ENCODE measurements at regions not wholly inside any gene's neighbourhood (a gene's known extent, or its start where the extent isn't known, plus 50 kb on each side); places are given as distances from the start of the nearest gene placed in this dataset.
"Not testable (repeated sequence)": the region's sequence is repeated elsewhere in the genome, so short reads cannot be mapped to it uniquely, and the experiment has no call there.

- 100% methylated on average over 1 of the region's 1 CpG for WGBS (ENCODE audit: insufficient coverage, insufficient replicate concordance, low lambda C conversion rate, missing lambda C conversion rate)
- intact Hi-C loops (cut with micrococcal nuclease; ENCODE audit: unreplicated experiment); CTCF ChIA-PET; H2AFZ ChIP-seq (ENCODE audit: control insufficient read depth, low read depth, low read length); H3K4me2 ChIP-seq (ENCODE audit: control insufficient read depth, insufficient read depth); ATAC-seq; DNase-seq (ENCODE audit: low read depth, low spot score); H3K4me3 ChIP-seq; H3K27me3 ChIP-seq (replicated peaks in 1 of 2; ENCODE audit: control insufficient read depth in 2 of 2, insufficient read depth in 2 of 2, low read length in 1 of 2); H3K27ac ChIP-seq (ENCODE audit: control insufficient read depth, insufficient read depth); FAIRE-seq; H3K36me3 ChIP-seq (ENCODE audit: control insufficient read depth in 2 of 2, insufficient read depth in 2 of 2, low read length in 1 of 2); H3K9ac ChIP-seq (ENCODE audit: control insufficient read depth, insufficient read depth, low read length); in situ Hi-C loops (cut with MboI); H3K9me3 ChIP-seq (replicated peaks; ENCODE audit: control insufficient read depth, insufficient read depth, low read length); H4K20me1 ChIP-seq (ENCODE audit: control insufficient read depth, insufficient read depth); POLR2A ChIA-PET; H3K79me2 ChIP-seq (ENCODE audit: control insufficient read depth, insufficient read depth, low read length); BruUV-seq (replicated peaks); RAD21 ChIA-PET (ENCODE audit: unreplicated experiment): not testable (repeated sequence)
- peaks cover 11% of the 10 kb centered on the region for H3K4me1 ChIP-seq (ENCODE audit: control insufficient read depth, insufficient read depth, low read length)
- SMC1A ChIA-PET (ENCODE audit: uncharacterized antibody, unreplicated experiment), result interaction anchor here (0.9 to 1.5 kb wide), 2 partner anchors 13 to 982 kb away, joined by 3 read pairs; partner anchors contain the start of gene FAM110A
Measured at GRCh38 chr20:1814861-1815260, 80.3 kb upstream of the SIRPA start.

GRCh38 chr20:1813674-1814635 lies 81.3 kb upstream of the SIRPA start:
- ChIA-PET CTCF (interaction anchor here (4.3 kb wide), 1 partner anchor 12 kb away, joined by 25 read pairs; no protein-coding TSS in a partner anchor), SMC1A (ENCODE audit: uncharacterized antibody, unreplicated experiment) (interaction anchor here (1.5 kb wide), 1 partner anchor 12 kb away, joined by 3 read pairs; no protein-coding TSS in a partner anchor), POLR2A (no interaction called here), RAD21 (ENCODE audit: unreplicated experiment) (interaction anchor here (1.1 kb wide), 1 partner anchor 12 kb away, joined by 4 read pairs; no protein-coding TSS in a partner anchor)
- Histone ChIP-seq H3K9ac (ENCODE audit: control insufficient read depth, insufficient read depth, low read length) (no peak overlapping the region), H2AFZ (ENCODE audit: control insufficient read depth, low read depth, low read length) (no peak overlapping the region), H3K4me3 (no peak overlapping the region), H3K27ac (ENCODE audit: control insufficient read depth, insufficient read depth) (no peak overlapping the region), H3K36me3 (ENCODE audit: control insufficient read depth in 2 of 2, insufficient read depth in 2 of 2, low read length in 1 of 2) (no peaks in the 10 kb centered on the region), H3K4me1 (ENCODE audit: control insufficient read depth, insufficient read depth, low read length) (peaks cover 11% of the 10 kb centered on the region), H3K79me2 (ENCODE audit: control insufficient read depth, insufficient read depth, low read length) (no peaks in the 10 kb centered on the region), H3K9me3 (replicated peaks; ENCODE audit: control insufficient read depth, insufficient read depth, low read length) (no peaks in the 10 kb centered on the region), H4K20me1 (ENCODE audit: control insufficient read depth, insufficient read depth) (no peaks in the 10 kb centered on the region), H3K4me2 (ENCODE audit: control insufficient read depth, insufficient read depth) (no peak overlapping the region), H3K27me3 (replicated peaks in 1 of 2; ENCODE audit: control insufficient read depth in 2 of 2, insufficient read depth in 2 of 2, low read length in 1 of 2) (peaks cover 4 to 5% of the 10 kb centered on the region in 2 experiments; a peak in 3 of 4 replicates)
- TF ChIP-seq SIX5 (IDR thresholded peaks at IDR 0.05; ENCODE audit: low read depth, low read length, severe bottlenecking), result no peak
- DNase-seq (ENCODE audit: low read depth, low spot score), result no peak
- BruUV-seq (replicated peaks), result no TSS peak
- intact Hi-C loops (cut with micrococcal nuclease; ENCODE audit: unreplicated experiment) (no loop called here), in situ Hi-C loops (cut with MboI) (no loop called here)
- no peak for ATAC-seq
- FAIRE-seq, result no peak
- WGBS (ENCODE audit: insufficient coverage, insufficient replicate concordance, low lambda C conversion rate, missing lambda C conversion rate), result 53% methylated on average over 13 of the region's 13 CpGs

Data from GM12878 (cell line).